ENCODE measurements at regions not wholly inside any gene's neighbourhood (a gene's known extent, or its start where the extent isn't known, plus 50 kb on each side); places are given as distances from the start of the nearest gene placed in this dataset.

DNA sequence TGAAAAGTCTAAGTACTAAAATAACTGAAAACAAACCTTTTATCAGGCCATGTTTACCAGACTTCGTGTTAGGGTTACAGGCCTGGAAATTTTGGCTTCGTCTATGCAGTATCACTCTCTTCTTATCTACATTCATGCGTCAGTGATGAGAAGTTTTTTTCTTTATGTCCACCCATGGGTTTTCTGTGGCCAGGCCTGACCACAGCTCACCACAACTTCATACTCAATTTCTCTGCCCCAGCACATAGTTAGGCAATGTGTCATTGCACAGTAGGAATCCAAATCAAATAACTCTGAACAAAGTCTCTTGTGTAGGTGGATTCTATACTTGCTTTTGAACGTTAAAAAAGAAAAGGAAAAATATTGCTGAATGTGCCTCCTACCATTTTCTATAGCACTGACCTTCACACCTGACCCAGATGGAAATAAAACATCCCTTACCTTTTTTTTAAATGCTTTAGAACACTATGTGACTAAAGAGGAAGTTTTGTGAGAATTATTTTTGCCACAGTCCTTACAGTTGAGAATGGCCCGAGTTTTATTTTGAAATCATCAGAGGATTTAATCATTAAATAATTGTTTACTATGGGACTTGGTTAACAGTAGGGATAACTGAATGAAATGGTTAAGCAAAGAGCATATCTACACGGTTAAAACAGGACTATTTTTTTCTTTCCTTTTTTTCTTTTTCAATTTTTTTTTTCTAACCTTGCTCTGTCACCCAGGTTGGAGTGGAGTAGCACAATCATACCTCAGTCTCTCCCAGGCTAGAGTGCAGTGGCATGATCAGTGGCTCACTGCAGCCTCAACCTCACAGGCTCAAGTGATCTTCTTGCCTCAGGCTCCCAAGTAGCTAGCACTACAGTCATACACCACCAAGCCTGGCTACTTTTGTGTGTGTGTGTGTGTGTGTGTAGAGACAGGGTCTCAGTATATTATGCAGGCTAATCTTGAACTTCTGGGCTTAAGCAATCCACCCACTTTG, 1247.0 kb upstream of the ACO1 start:
- Histone ChIP-seq H3K9ac (ENCODE audit: extremely low read depth, insufficient read length, low read length) (no peak overlapping the region), H3K79me2 (ENCODE audit: insufficient read depth, low read length) (no peaks in the 10 kb centered on the region), H3K18ac (ENCODE audit: insufficient read length, low read depth, low read length) (no peak overlapping the region), H3K4me2 (ENCODE audit: insufficient read depth, insufficient read length, low read length) (no peak overlapping the region), H2BK15ac (ENCODE audit: low read depth, low read length) (no peak overlapping the region), H3K4me1 (ENCODE audit: insufficient read depth, low read length) (no peaks in the 10 kb centered on the region; the same call in 1 of the 2 replicates), H2AFZ (ENCODE audit: low read length) (no peak overlapping the region), H2AK5ac (ENCODE audit: insufficient read length, low read length) (no peak overlapping the region), H2BK120ac (ENCODE audit: low read depth, low read length, poor library complexity, severe bottlenecking) (no peak overlapping the region), H3K79me1 (ENCODE audit: insufficient read depth, low read depth, low read length, poor library complexity, severe bottlenecking) (no peaks in the 10 kb centered on the region), H3T11ph (ENCODE audit: low read length) (no peak overlapping the region), H2BK5ac (ENCODE audit: insufficient read length, low read length) (no peak overlapping the region), H4K91ac (ENCODE audit: insufficient read length, low read depth, low read length) (no peak overlapping the region), H4K5ac (ENCODE audit: insufficient read length, low read depth, low read length) (no peak overlapping the region), H2BK20ac (ENCODE audit: low read depth, low read length, poor library complexity, severe bottlenecking) (no peak overlapping the region), H3K56ac (ENCODE audit: insufficient read length, low read depth, low read length) (no peak overlapping the region), H3K23ac (ENCODE audit: insufficient read length, low read depth, low read length) (no peak overlapping the region), H4K20me1 (ENCODE audit: control insufficient read depth, insufficient read depth, insufficient read length) (no peaks in the 10 kb centered on the region), H3K14ac (ENCODE audit: insufficient read depth, low read length) (no peak overlapping the region), H3K4ac (ENCODE audit: low read depth, low read length) (no peak overlapping the region), H3K27me3 (ENCODE audit: insufficient read depth, low read length) (no peaks in the 10 kb centered on the region), H3K9me3 (ENCODE audit: control insufficient read depth, low read depth, low read length) (no peaks in the 10 kb centered on the region), H2BK12ac (ENCODE audit: insufficient read length, low read depth, low read length) (no peak overlapping the region), H4K8ac (replicated peaks; ENCODE audit: insufficient read length, low read depth, low read length) (no peak overlapping the region), H3K27ac (ENCODE audit: insufficient read length, low read depth, low read length) (no peak overlapping the region), H3K23me2 (ENCODE audit: insufficient read length, low read depth, low read length, poor library complexity, severe bottlenecking) (no peaks in the 10 kb centered on the region)
- H3K36me3 Mint-ChIP-seq (ENCODE audit: insufficient read depth in 1 of 3, low read depth in 3 of 3) = peaks cover 0 to 2% (median 0%) of the 10 kb centered on the region in 3 experiments; a peak in 1 of 7 replicates
- no peak for DNase-seq
- H3K27me3 Mint-ChIP-seq (ENCODE audit: low read depth) = no peaks in the 10 kb centered on the region
- H3K9me3 Mint-ChIP-seq = 0 out of 5 replicates have a peak, but pooled peaks cover 0 to 3% of the 10 kb centered on the region in 2 experiments
- no peak overlapping the region for H3K27ac Mint-ChIP-seq
- no peak overlapping the region for H3K4me3 Mint-ChIP-seq
- WGBS (ENCODE audit: extremely low coverage, insufficient read length, low lambda C conversion rate) = no CpG with 5 or more reads among the region's 6 CpGs
- TF ChIP-seq, protein P1, sequence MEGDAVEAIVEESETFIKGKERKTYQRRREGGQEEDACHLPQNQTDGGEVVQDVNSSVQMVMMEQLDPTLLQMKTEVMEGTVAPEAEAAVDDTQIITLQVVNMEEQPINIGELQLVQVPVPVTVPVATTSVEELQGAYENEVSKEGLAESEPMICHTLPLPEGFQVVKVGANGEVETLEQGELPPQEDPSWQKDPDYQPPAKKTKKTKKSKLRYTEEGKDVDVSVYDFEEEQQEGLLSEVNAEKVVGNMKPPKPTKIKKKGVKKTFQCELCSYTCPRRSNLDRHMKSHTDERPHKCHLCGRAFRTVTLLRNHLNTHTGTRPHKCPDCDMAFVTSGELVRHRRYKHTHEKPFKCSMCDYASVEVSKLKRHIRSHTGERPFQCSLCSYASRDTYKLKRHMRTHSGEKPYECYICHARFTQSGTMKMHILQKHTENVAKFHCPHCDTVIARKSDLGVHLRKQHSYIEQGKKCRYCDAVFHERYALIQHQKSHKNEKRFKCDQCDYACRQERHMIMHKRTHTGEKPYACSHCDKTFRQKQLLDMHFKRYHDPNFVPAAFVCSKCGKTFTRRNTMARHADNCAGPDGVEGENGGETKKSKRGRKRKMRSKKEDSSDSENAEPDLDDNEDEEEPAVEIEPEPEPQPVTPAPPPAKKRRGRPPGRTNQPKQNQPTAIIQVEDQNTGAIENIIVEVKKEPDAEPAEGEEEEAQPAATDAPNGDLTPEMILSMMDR (conservative IDR thresholded peaks at IDR 0.05) = no peak
- no peaks in the 10 kb centered on the region; a peak in 1 of 4 replicates for H3K4me1 Mint-ChIP-seq

Measured in H9 (cell line).